OCI-LY7 (cell line): ENCODE measurements at regions not wholly inside any gene's neighbourhood (a gene's known extent, or its start where the extent isn't known, plus 50 kb on each side); places are given as distances from the start of the nearest gene placed in this dataset.

ENCODE experiments used
- BruUV-seq: library from RNA; stranded (reverse); fragments of 400-500 nt; replicated peaks from 2 replicates; lab custom pipeline; 2021; lab: Mats Ljungman, UMichigan
- CTCF ChIA-PET: fragments of 300-600 bp; sonication (Branson Sonifier 250); formaldehyde crosslinking; loops from one replicate; lab custom pipeline; 2022; ENCODE audit warnings: antibody characterized with exemption; ENCODE audit not compliant: unreplicated experiment; lab: Charles Lee
- POLR2A ChIA-PET: fragments of 300-600 bp; sonication (Branson Sonifier 250); formaldehyde crosslinking; loops from one replicate; lab custom pipeline; 2022; ENCODE audit warnings: antibody characterized with exemption; lab: Charles Lee
- DNase-seq: peaks from one replicate; pipeline ENCODE4 v3.0.0-alpha.2; 2015; ENCODE audit warnings: low spot score
- H2AFZ ChIP-seq: fragments of 200-600 bp; sonication (generic), shearing (Covaris generic); 2 replicates; pipeline ENCODE4 v1.6.1; 2014; ENCODE audit warnings: mild to moderate bottlenecking, antibody characterized with exemption, low read length, moderate library complexity
- H3K27ac ChIP-seq: fragments of 200-600 bp; sonication (generic); 2 replicates; pipeline ENCODE4 v1.5.1; 2014; ENCODE audit warnings: mixed run types, low read depth, mild to moderate bottlenecking, moderate library complexity, low read length, inconsistent platforms; ENCODE audit not compliant: poor library complexity, severe bottlenecking
- H3K36me3 ChIP-seq: fragments of 200-600 bp; sonication (generic); 2 replicates; pipeline ENCODE4 v1.6.1; 2014; ENCODE audit warnings: mild to moderate bottlenecking, antibody characterized with exemption, low read length, moderate library complexity, mixed read lengths; ENCODE audit not compliant: insufficient read depth
- H3K4me1 ChIP-seq: fragments of 200-600 bp; sonication (generic); 2 replicates; pipeline ENCODE4 v1.5.1; 2014; ENCODE audit warnings: mild to moderate bottlenecking, low read length; ENCODE audit not compliant: insufficient read depth, poor library complexity, severe bottlenecking
- H3K4me2 ChIP-seq: fragments of 200-600 bp; sonication (generic); 2 replicates; pipeline ENCODE4 v1.6.1; 2014; ENCODE audit warnings: mild to moderate bottlenecking, low read length
- H3K4me3 ChIP-seq: fragments of 200-600 bp; sonication (generic); 2 replicates; pipeline ENCODE4 v1.5.1; 2014; ENCODE audit warnings: mild to moderate bottlenecking, low read depth, low read length; ENCODE audit not compliant: poor library complexity, severe bottlenecking
- H3K79me2 ChIP-seq: fragments of 200-600 bp; sonication (generic); 2 replicates; pipeline ENCODE4 v1.6.1; 2016; ENCODE audit warnings: low read depth, mild to moderate bottlenecking, low read length, moderate library complexity, mixed read lengths; ENCODE audit not compliant: insufficient read depth
- H3K9me2 ChIP-seq: fragments of 200-600 bp; sonication (generic); 2 replicates; pipeline ENCODE4 v1.6.1; 2016; ENCODE audit warnings: mild to moderate bottlenecking, low read length, mixed read lengths; ENCODE audit not compliant: insufficient read depth
- H3K9me3 ChIP-seq: fragments of 200-600 bp; sonication (generic); 2 replicates; pipeline ENCODE4 v1.6.1; 2014; ENCODE audit warnings: mild to moderate bottlenecking, mixed run types, low read length, mixed read lengths
- H4K20me1 ChIP-seq: fragments of 200-600 bp; sonication (generic); 2 replicates; pipeline ENCODE4 v1.6.1; 2014; ENCODE audit warnings: mild to moderate bottlenecking, antibody characterized with exemption, low read length, moderate library complexity, mixed read lengths; ENCODE audit not compliant: insufficient read depth
- EZH2phosphoT487 ChIP-seq: fragments of 200-600 bp; sonication (generic); IDR thresholded peaks from 2 replicates; pipeline ENCODE4 v1.6.1; 2018; ENCODE audit warnings: low read depth, borderline replicate concordance, mild to moderate bottlenecking, mixed run types, antibody characterized with exemption, low read length, moderate library complexity, mixed read lengths
- intact Hi-C: fragments of 100-400 bp; cut with micrococcal nuclease; formaldehyde crosslinking; loops from one replicate; pipeline ENCODE4 v1.10.0; 2022; ENCODE audit not compliant: unreplicated experiment
- TF ChIP-seq, protein P1 (sequence below): fragments of 200-600 bp; sonication (generic); conservative IDR thresholded peaks from 2 replicates; pipeline ENCODE4 v1.5.1; 2014; ENCODE audit warnings: mild to moderate bottlenecking, antibody characterized with exemption, low read length, moderate library complexity, mixed read lengths

DNA sequence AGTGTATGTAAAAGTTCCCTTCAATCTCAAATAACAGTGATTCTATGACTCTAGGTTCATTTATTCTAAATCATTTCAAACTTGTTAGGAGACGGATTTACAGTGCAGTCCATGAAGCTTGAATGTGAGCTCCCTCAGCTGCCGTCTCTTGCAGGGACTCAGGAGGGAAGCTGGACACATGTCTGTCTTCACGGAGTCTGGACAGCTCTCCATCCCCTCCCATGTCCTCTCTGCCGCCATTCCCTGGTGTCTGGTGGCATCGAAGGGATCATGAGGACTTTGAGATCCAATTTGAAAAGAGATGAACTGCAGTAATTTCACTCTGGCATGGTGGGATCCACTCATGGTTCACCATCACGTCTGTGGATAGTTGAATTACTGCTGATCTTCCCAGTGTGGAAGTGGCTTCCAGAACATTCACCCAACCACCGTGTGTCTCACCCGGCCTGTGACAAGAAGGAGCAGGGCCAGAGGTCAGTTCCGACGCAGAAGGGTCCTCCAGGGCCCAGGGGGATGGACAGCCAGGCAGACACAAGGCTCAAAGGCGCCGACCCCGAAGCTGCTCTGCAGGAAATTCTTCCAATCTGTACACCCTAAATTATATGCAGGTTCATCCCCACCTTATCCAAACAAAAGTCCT, 370.1 kb downstream of the THBS2 start:
- intact Hi-C loops, result loop anchor here (1.0 kb wide), 1 partner anchor 513 kb away; no protein-coding TSS in a partner anchor
- no peak overlapping the region for H3K4me3 ChIP-seq
- H2AFZ ChIP-seq, result no peak overlapping the region
- DNase-seq, result no peak
- H3K4me2 ChIP-seq, result no peak overlapping the region
- CTCF ChIA-PET, result interaction anchor here (0.6 kb wide), 1 partner anchor 128 kb away, joined by 3 read pairs; no protein-coding TSS in a partner anchor
- no peaks in the 10 kb centered on the region for H3K9me2 ChIP-seq
- no peaks in the 10 kb centered on the region for H3K4me1 ChIP-seq
- H3K27ac ChIP-seq, result no peak overlapping the region
- no peaks in the 10 kb centered on the region for H4K20me1 ChIP-seq
- POLR2A ChIA-PET, result no interaction called here
- H3K79me2 ChIP-seq, result no peaks in the 10 kb centered on the region
- H3K9me3 ChIP-seq, result no peaks in the 10 kb centered on the region
- no peak for TF ChIP-seq EZH2phosphoT487
- TF ChIP-seq, protein P1, sequence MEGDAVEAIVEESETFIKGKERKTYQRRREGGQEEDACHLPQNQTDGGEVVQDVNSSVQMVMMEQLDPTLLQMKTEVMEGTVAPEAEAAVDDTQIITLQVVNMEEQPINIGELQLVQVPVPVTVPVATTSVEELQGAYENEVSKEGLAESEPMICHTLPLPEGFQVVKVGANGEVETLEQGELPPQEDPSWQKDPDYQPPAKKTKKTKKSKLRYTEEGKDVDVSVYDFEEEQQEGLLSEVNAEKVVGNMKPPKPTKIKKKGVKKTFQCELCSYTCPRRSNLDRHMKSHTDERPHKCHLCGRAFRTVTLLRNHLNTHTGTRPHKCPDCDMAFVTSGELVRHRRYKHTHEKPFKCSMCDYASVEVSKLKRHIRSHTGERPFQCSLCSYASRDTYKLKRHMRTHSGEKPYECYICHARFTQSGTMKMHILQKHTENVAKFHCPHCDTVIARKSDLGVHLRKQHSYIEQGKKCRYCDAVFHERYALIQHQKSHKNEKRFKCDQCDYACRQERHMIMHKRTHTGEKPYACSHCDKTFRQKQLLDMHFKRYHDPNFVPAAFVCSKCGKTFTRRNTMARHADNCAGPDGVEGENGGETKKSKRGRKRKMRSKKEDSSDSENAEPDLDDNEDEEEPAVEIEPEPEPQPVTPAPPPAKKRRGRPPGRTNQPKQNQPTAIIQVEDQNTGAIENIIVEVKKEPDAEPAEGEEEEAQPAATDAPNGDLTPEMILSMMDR, result no peak
- no TSS peak for BruUV-seq
- no peaks in the 10 kb centered on the region for H3K36me3 ChIP-seq

DNA sequence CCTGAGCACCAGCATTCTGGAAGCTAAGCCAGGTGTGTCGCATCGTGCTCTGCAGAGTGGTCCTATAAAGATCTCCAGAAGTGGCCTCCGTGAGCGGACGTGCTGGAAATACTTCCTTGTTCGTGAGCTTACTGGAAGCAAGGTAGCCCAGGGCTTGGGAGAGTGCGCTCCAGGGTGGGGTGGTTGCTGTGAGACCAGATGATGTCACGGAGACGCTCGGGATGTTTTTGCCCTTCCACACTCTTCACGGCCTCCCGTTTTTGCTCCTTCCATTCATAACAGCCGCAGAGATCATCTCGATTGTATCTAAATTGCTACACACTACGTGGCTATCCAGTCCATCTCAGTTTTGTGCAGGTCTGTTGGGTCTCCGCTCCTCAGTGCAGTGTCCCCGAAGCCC, 373.4 kb downstream of the THBS2 start:
- Histone ChIP-seq H3K4me1 (no peaks in the 10 kb centered on the region), H3K9me3 (no peaks in the 10 kb centered on the region), H3K36me3 (no peaks in the 10 kb centered on the region), H3K27ac (no peak overlapping the region), H3K79me2 (no peaks in the 10 kb centered on the region), H2AFZ (no peak overlapping the region), H3K4me3 (no peak overlapping the region), H4K20me1 (no peaks in the 10 kb centered on the region), H3K4me2 (no peak overlapping the region), H3K9me2 (no peaks in the 10 kb centered on the region)
- intact Hi-C loops, result no loop called here
- ChIA-PET POLR2A (interaction anchor here (0.8 to 1.0 kb wide), 2 partner anchors 15 to 372 kb away, joined by 3 read pairs; no protein-coding TSS in a partner anchor), CTCF (no interaction called here)
- BruUV-seq, result no TSS peak
- no peak for DNase-seq
- TF ChIP-seq, protein P1, result no peak
- no peak for TF ChIP-seq EZH2phosphoT487

DNA sequence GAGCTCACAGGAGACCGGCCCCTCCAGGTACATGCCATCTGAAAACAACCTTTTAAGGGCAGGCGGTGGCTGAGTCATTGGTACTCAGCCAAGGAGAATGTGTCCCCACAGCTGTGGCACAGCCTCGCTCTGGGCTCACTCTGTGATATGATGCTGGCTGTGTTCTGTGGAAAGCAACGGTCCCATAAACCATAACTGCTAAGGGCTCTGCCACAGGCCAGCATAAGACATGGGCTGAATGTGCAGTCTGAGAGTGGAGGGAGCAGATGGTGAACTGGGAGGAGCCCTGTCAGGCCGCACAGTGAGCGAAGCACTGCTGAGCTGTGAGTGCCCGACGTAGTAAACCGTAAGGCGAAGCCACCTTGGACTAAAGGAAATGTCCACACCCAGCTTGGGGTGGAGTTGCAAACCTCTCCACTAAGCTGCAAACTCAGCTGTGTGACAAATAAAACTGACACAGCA, 375.8 kb downstream of the THBS2 start:
- CTCF ChIA-PET, result no interaction called here
- intact Hi-C loops, result no loop called here
- TF ChIP-seq, protein P1, result no peak
- TF ChIP-seq EZH2phosphoT487, result no peak
- H3K4me2 ChIP-seq, result no peak overlapping the region
- H3K79me2 ChIP-seq, result no peaks in the 10 kb centered on the region
- no peak overlapping the region for H2AFZ ChIP-seq
- no peaks in the 10 kb centered on the region for H3K4me1 ChIP-seq
- H3K4me3 ChIP-seq, result no peak overlapping the region
- no peaks in the 10 kb centered on the region for H3K36me3 ChIP-seq
- no peaks in the 10 kb centered on the region for H3K9me3 ChIP-seq
- H3K9me2 ChIP-seq, result no peaks in the 10 kb centered on the region
- no peak for DNase-seq
- no peaks in the 10 kb centered on the region for H4K20me1 ChIP-seq
- POLR2A ChIA-PET, result interaction anchor here (0.6 kb wide), 1 partner anchor 863 kb away, joined by 3 read pairs; no protein-coding TSS in a partner anchor
- no TSS peak for BruUV-seq
- H3K27ac ChIP-seq, result no peak overlapping the region
